Smooth muscle cell (in vitro differentiated cells): ENCODE measurements at regions not wholly inside any gene's neighbourhood (a gene's known extent, or its start where the extent isn't known, plus 50 kb on each side); places are given as distances from the start of the nearest gene placed in this dataset.
"Not testable (repeated sequence)": the region's sequence is repeated elsewhere in the genome, so short reads cannot be mapped to it uniquely, and the experiment has no call there.

Experiments used
- DNase-seq: peaks from one replicate; lab custom pipeline; 2025; ENCODE audit not compliant: unreplicated experiment; lab: John Stamatoyannopoulos, UW
- H2AFZ ChIP-seq: fragments of 200-600 bp; sonication (generic); 2 replicates; pipeline ENCODE4 v1.6.0; 2016; ENCODE audit warnings: antibody characterized with exemption, low read depth, mild to moderate bottlenecking
- H3F3A ChIP-seq: fragments of 200-600 bp; sonication (generic); 2 replicates; pipeline ENCODE4 v1.6.0; 2017; ENCODE audit warnings: antibody characterized with exemption, low read depth
- H3K27ac ChIP-seq: fragments of 200-600 bp; sonication (generic); 2 replicates; pipeline ENCODE4 v1.5.1; 2016; ENCODE audit warnings: low read depth, mild to moderate bottlenecking
- H3K27me3 ChIP-seq: fragments of 200-600 bp; sonication (generic); 2 replicates; pipeline ENCODE4 v1.6.1; 2016; ENCODE audit warnings: low read depth, mild to moderate bottlenecking
- H3K36me3 ChIP-seq: fragments of 200-600 bp; sonication (generic); 2 replicates; pipeline ENCODE4 v1.5.1; 2016; ENCODE audit warnings: low read depth
- H3K4me1 ChIP-seq: fragments of 200-600 bp; sonication (generic); 2 replicates; pipeline ENCODE4 v1.5.1; 2016; ENCODE audit warnings: low read depth
- H3K4me2 ChIP-seq: fragments of 200-600 bp; sonication (generic); 2 replicates; pipeline ENCODE4 v1.6.0; 2016; ENCODE audit warnings: mild to moderate bottlenecking
- H3K4me3 ChIP-seq: fragments of 200-600 bp; sonication (generic); 2 replicates; pipeline ENCODE4 v1.5.1; 2016; ENCODE audit warnings: mild to moderate bottlenecking
- H3K79me2 ChIP-seq: fragments of 200-600 bp; sonication (generic); 2 replicates; pipeline ENCODE4 v1.6.0; 2016; ENCODE audit warnings: low read depth, mild to moderate bottlenecking
- H3K9ac ChIP-seq: fragments of 200-600 bp; sonication (generic); 2 replicates; pipeline ENCODE4 v1.6.0; 2016; ENCODE audit warnings: low read depth
- H3K9me3 ChIP-seq: fragments of 200-600 bp; sonication (generic); replicated peaks from 2 replicates; pipeline ENCODE4 v1.5.1; 2016; ENCODE audit warnings: low read depth
- H4K20me1 ChIP-seq: fragments of 200-600 bp; sonication (generic); 2 replicates; pipeline ENCODE4 v1.6.0; 2016; ENCODE audit warnings: low read depth
- WGBS: methylation state at CpG from one replicate; pipeline ENCODE4 v1.1.7; 2016; ENCODE audit warnings: low lambda C conversion rate; 5-methylcytosine and 5-hydroxymethylcytosine counted together
- TF ChIP-seq, protein P1 (sequence below): fragments of 200-600 bp; sonication (generic); IDR thresholded peaks from 2 replicates; pipeline ENCODE4 v1.5.1; 2017; ENCODE audit warnings: borderline replicate concordance, mild to moderate bottlenecking, antibody characterized with exemption; ENCODE audit not compliant: insufficient read depth, poor library complexity, severe bottlenecking

DNA sequence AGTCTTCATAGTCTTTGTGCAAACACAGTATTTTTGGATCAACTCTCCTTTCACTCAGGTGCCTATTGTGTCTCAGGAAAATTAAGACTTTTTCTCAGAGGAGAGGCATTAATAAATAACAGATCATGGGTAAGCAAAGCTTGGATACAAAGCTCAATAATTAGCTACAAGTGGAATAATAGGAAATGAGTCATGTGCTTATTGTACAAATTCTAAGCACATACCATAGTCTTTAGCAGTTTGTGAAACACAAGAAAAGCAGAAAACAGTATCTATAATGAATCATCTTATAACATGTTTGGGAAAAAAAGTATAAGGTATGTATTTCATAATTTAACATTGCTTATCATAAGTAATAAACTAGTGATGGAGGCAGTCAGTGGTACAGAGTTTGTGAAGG, 477.0 kb downstream of the CDH10 start:
- TF ChIP-seq, protein P1, sequence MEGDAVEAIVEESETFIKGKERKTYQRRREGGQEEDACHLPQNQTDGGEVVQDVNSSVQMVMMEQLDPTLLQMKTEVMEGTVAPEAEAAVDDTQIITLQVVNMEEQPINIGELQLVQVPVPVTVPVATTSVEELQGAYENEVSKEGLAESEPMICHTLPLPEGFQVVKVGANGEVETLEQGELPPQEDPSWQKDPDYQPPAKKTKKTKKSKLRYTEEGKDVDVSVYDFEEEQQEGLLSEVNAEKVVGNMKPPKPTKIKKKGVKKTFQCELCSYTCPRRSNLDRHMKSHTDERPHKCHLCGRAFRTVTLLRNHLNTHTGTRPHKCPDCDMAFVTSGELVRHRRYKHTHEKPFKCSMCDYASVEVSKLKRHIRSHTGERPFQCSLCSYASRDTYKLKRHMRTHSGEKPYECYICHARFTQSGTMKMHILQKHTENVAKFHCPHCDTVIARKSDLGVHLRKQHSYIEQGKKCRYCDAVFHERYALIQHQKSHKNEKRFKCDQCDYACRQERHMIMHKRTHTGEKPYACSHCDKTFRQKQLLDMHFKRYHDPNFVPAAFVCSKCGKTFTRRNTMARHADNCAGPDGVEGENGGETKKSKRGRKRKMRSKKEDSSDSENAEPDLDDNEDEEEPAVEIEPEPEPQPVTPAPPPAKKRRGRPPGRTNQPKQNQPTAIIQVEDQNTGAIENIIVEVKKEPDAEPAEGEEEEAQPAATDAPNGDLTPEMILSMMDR = no peak
- DNase-seq = no peak
- Histone ChIP-seq H2AFZ (no peak overlapping the region), H3K79me2 (no peaks in the 10 kb centered on the region), H3K4me3 (no peak overlapping the region), H3K36me3 (no peaks in the 10 kb centered on the region), H3F3A (no peaks in the 10 kb centered on the region), H3K9ac (no peak overlapping the region), H3K4me2 (no peak overlapping the region), H3K27me3 (no peaks in the 10 kb centered on the region), H3K9me3 (no peaks in the 10 kb centered on the region), H3K27ac (no peak overlapping the region), H4K20me1 (no peaks in the 10 kb centered on the region), H3K4me1 (no peaks in the 10 kb centered on the region)

DNA sequence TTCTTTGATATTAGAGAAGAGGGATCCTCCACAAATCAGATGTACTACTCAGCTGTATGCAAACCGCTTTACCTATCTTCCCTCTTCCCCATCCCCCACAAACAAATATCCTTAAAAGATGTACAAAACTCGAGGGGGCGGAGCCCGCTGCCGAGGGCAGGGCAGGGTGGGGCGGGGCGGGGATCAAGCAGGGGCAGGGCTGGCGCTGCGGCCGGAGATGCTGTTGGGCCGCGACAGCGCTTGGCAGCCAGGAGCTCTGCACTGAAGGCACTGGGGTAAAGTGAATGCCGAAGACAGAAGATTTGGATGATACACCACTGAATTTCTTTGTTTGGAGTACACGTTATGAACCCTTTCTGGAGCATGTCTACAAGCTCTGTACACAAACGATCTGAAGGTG, 474.8 kb downstream of the CDH10 start:
- no peaks in the 10 kb centered on the region for H3K27me3 ChIP-seq
- no peaks in the 10 kb centered on the region for H3K36me3 ChIP-seq
- 92% methylated on average over 16 of the region's 16 CpGs for WGBS

DNA sequence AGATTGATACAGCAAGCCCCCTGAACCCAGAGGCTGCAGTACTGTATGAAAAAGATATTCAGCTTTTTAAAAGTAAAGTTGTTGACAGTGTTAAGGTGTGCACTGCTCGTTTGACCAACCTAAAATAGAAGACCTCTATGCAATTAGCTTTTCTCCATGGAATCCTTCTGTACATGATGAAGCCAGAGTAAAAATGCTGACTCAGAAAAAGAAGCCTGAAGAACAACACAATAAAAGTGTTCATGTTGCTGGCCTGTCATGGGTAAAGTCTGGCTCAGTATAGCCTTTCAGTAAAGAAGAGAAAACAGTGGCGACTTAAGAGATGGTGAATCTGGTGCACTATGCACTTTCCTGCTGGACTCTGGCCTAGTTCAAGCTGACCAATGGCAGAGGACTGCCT, 473.8 kb downstream of the CDH10 start:
- H3F3A ChIP-seq, DNase-seq, H3K4me1 ChIP-seq, H3K9ac ChIP-seq, H4K20me1 ChIP-seq, H3K4me2 ChIP-seq, H3K79me2 ChIP-seq, H3K36me3 ChIP-seq, H2AFZ ChIP-seq, H3K9me3 ChIP-seq, H3K27ac ChIP-seq, H3K4me3 ChIP-seq, H3K27me3 ChIP-seq: not testable (repeated sequence)
- WGBS = 92% methylated on average over 2 of the region's 2 CpGs

More for the DNA sequence above, 474.8 kb downstream of the CDH10 start:
- H3K27ac ChIP-seq = no peak overlapping the region
- no peaks in the 10 kb centered on the region for H3K9me3 ChIP-seq
- no peaks in the 10 kb centered on the region for H4K20me1 ChIP-seq
- no peak overlapping the region for H2AFZ ChIP-seq
- TF ChIP-seq, protein P1 = no peak
- DNase-seq = no peak
- H3K79me2 ChIP-seq = no peaks in the 10 kb centered on the region
- H3K4me2 ChIP-seq = no peak overlapping the region
- H3K4me3 ChIP-seq = no peak overlapping the region
- H3K4me1 ChIP-seq = no peaks in the 10 kb centered on the region
- H3F3A ChIP-seq = no peaks in the 10 kb centered on the region
- no peak overlapping the region for H3K9ac ChIP-seq

DNA sequence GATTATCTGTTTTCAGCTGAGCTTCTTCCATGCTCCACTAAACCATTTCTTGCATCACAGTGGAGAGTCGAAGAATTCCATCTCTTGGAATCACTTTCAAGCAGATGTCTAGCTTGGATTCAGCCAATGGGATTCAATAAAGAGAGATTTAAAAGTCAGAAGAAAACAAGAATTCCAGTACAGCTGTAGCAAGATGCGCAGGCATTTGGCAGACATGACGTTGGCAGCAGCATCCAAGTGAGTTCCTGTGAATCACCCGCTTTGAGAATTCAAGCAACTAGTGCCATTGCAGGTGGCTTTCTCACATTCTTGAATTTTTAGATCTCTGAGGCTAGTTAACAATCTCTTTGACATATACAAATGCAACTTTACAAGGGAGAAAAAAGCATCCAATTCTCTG, 467.0 kb downstream of the CDH10 start:
- Histone ChIP-seq H3K9ac (no peak overlapping the region), H3K27ac (no peak overlapping the region), H3K36me3 (no peaks in the 10 kb centered on the region), H4K20me1 (no peaks in the 10 kb centered on the region), H3K27me3 (no peaks in the 10 kb centered on the region), H3F3A (no peaks in the 10 kb centered on the region), H3K79me2 (no peaks in the 10 kb centered on the region), H3K4me3 (no peak overlapping the region), H2AFZ (no peak overlapping the region), H3K4me2 (no peak overlapping the region), H3K9me3 (no peaks in the 10 kb centered on the region), H3K4me1 (no peaks in the 10 kb centered on the region)
- WGBS = 85% methylated on average over 4 of the region's 4 CpGs
- TF ChIP-seq, protein P1 = no peak
- DNase-seq = no peak
